Activated naive CD4-positive, alpha-beta T cell treated with anti-CD3 and anti-CD28 coated beads, Interleukin-2, amount 50 U/mL, for 72 hours (primary cell): ENCODE measurements at regions not wholly inside any gene's neighbourhood (a gene's known extent, or its start where the extent isn't known, plus 50 kb on each side); places are given as distances from the start of the nearest gene placed in this dataset.

ENCODE experiments used
- ATAC-seq, 2 donors: fragments of 150-1000 bp; cut with Tn5 transposase; 2 replicates each; pipeline ENCODE4 v1.10.0; 2021; ENCODE audit warnings: mild to moderate bottlenecking in 2 of 2, moderate library complexity in 2 of 2
- DNase-seq, 2 donors: peaks; one replicate each; pipeline ENCODE4 v3.0.0; 2021 to 2022; ENCODE audit warnings: low spot score in 2 of 2
- H3K27ac Mint-ChIP-seq, 2 donors: one replicate each; pipeline ENCODE4 v1.8.0; 2022; ENCODE audit warnings: mild to moderate bottlenecking in 2 of 2, mixed read lengths in 2 of 2
- H3K36me3 Mint-ChIP-seq, 2 donors: one replicate each; pipeline ENCODE4 v1.8.0; 2022; ENCODE audit warnings: mixed read lengths in 2 of 2
- H3K9me3 Mint-ChIP-seq, 2 donors: one replicate each; pipeline ENCODE4 v1.8.0; 2022; ENCODE audit warnings: mixed read lengths in 2 of 2

DNA sequence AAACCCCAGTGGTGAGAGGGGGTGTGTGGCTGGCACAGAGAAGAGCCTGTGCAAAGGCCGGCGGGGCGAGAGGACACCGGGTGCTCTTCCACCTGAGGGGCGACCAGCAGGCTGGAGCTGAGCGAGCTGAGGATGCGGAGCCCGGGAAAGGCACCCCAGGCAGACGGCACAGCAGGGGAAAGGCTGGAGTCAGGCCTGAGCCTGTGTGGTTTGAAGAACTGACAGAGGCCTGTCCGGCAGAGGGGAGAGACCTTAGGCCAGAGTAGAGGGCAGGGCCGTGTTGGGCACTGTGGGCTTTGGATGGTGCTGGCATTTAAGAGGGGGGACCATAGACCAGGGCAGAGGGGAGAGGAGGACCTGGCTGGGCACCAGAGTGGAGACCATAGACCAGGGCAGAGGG, 149.8 kb downstream of the RTP5 start:
- no peak overlapping the region for H3K27ac Mint-ChIP-seq
- H3K36me3 Mint-ChIP-seq = peaks cover 1 to 15% of the 10 kb centered on the region in 2 donors
- no peak for ATAC-seq
- peak in 1 of 2 donors; percentile 26 for DNase-seq
- peaks cover 0 to 8% of the 10 kb centered on the region in 2 donors for H3K9me3 Mint-ChIP-seq

DNA sequence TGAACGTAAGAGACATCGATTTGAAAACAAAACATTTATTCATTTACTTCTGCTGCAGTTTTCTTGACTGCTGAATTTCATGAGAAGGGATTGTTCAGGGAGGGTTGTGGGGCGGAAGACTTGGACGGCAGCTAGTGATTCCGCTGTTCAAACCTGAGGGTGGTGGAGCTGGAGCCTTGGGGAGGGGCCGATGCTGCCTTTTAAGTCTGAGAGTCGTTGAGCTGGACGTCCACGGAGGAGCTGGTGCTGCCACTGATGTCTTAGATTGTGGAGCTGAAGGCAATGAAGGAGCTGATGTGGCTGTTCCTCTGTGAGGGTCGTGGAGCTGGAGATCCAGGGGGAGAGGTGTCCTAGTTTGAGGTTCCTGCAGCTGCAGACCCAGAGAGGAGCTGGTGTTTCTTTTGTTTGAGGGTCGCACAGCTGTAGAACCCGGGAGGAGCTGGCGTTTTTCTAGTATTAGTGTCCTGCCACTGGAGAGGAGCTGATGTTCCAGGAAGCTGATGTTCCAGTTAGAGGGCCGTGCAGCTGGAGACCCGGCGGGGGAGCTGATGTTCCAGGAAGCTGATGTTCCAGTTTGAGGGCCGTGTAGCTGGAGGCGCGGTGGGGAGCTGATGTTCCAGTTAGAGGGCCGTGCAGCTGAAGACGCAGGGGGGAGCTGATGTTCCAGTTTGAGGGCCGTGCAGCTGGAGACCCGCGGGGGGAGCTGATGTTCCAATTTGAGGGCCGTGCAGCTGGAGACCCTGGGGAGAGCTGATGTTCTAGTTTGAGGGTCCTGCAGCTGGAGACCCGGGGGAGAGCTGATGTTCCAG, 150.9 kb downstream of the RTP5 start:
- Mint-ChIP-seq H3K9me3 (peaks cover 0 to 14% of the 10 kb centered on the region in 2 donors), H3K36me3 (peaks cover 6 to 26% of the 10 kb centered on the region in 2 donors), H3K27ac (no peak overlapping the region)
- peak in 1 of 2 donors; percentile 25 for DNase-seq
- ATAC-seq = no peak

GRCh38 chr2:242022550-242023290, 153.2 kb downstream of the RTP5 start:
- H3K9me3 Mint-ChIP-seq = peaks cover 0 to 14% of the 10 kb centered on the region in 2 donors
- no peak overlapping the region for H3K27ac Mint-ChIP-seq
- no peak for DNase-seq
- ATAC-seq = no peak
- peaks cover 6 to 26% of the 10 kb centered on the region in 2 donors for H3K36me3 Mint-ChIP-seq

- Mint-ChIP-seq H3K9me3 (peaks cover 0 to 20% of the 10 kb centered on the region in 2 donors), H3K36me3 (peaks cover 6 to 26% of the 10 kb centered on the region in 2 donors), H3K27ac (peak overlapping the region in 1 of 2 donors; percentile 84)
- ATAC-seq (no peak), DNase-seq (no peak)
Observed at GRCh38 chr2:242024751-242025355, 155.3 kb downstream of the RTP5 start.

DNA sequence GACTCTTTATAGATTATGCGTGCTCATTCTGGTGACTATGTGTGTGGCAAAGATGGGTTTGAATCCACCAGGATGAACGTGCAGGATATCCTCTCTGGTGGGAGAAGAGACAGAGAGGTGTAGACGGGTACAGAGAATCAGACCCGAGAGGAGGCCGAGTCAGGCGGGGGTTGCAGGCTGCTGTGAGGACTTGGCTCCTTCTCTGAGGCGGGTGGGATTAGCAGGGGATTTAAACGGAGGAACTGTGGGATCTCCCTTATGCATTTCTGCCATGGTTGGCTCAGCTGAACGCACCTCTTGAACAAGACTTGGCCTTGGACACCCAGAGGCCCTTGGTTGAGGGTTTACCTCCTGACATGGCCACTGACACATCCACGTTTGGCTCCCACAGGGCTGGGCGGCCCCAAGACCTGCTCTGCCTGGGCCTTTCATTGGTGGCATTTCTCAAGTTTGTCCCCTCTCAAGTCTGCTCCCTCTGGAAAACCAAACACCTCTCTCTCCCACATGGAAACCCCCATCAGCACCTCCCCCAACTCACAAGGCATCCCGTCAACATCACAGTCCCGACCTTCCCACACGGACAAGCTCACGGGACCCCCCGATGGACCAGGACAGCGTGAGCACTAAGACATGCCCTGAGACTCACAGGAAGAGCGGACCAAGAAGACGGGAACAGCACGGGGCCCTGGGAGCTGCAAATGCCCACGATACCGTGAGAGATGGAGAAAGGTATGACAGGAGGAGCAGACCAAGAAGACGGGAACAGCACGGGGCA, 158.3 kb downstream of the RTP5 start:
- Mint-ChIP-seq H3K36me3 (peaks cover 6 to 16% of the 10 kb centered on the region in 2 donors), H3K9me3 (peaks cover 0 to 19% of the 10 kb centered on the region in 2 donors), H3K27ac (no peak overlapping the region)
- DNase-seq (peak in 1 of 2 donors; percentile 31), ATAC-seq (no peak)

DNA sequence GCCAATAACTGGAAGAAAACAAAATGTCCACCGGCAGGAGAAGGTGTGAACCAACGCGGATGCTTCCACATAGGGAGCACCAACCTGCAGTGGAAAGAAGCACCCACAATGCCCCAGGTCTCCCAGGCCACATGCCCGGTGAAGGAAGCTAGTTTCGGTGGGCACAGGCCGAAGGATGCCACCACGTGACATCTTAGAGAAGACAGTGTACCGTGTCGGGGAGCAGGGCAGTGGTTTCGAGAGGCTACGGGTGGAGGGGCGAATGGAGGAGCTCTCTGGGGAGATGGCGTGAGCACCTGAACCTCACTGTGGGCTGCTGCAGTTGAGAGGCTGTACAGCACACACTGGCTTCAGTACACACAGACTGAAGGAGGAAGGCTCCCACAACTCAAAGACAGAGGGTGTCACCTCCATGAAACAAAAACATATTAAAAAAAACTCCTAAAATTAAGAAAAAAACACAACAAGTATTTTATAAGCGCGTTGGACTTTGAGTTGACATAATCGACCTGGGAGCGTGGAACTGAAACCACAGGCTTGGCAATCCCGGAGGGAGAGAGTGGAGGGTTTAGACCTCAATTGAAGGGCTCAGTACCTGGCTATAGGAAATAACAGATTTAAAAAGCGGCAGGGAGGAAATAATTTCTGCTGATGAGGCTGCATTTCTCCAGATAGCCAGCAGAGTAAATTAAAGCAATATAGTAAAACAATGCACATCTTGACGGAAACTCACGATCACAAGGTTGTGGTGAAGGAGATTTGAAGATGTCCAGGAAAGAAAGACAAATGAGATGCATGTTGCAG, 160.1 kb downstream of the RTP5 start:
- no peak for ATAC-seq
- H3K36me3 Mint-ChIP-seq = peaks cover 2 to 8% of the 10 kb centered on the region in 2 donors

DNA sequence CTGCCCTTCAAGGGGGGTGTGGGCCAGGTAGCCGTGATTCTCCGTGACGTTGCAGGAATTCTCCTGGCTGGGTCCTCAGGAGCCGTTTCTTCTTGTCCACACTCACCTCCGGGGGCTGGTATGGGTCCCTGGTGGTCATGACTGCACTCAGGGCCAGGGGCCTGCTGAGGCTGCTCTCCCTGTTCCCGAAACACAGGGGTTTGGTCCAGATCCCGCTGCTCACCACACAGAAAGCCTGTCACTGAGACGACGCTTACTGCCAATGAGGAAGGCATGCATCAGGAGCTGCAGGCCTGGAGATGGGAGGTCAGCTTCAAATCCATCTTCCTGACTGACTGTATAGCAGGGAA, 160.7 kb downstream of the RTP5 start:
- H3K27ac Mint-ChIP-seq = no peak overlapping the region
- peaks cover 0 to 6% of the 10 kb centered on the region in 2 donors for H3K9me3 Mint-ChIP-seq
- DNase-seq = no peak
- no peak for ATAC-seq
- peaks cover 0 to 2% of the 10 kb centered on the region in 2 donors for H3K36me3 Mint-ChIP-seq

More for the DNA sequence above, 160.1 kb downstream of the RTP5 start:
- Mint-ChIP-seq H3K27ac (no peak overlapping the region), H3K9me3 (peaks cover 0 to 9% of the 10 kb centered on the region in 2 donors)
- DNase-seq = no peak

GRCh38 chr2:242030858-242031257, 161.3 kb downstream of the RTP5 start:
- DNase-seq (no peak), ATAC-seq (no peak)
- H3K36me3 Mint-ChIP-seq = no peaks in the 10 kb centered on the region
- H3K9me3 Mint-ChIP-seq = peaks cover 0 to 6% of the 10 kb centered on the region in 2 donors
- H3K27ac Mint-ChIP-seq = peak overlapping the region in 1 of 2 donors; percentile 52

- Mint-ChIP-seq H3K36me3 (no peaks in the 10 kb centered on the region), H3K9me3 (peaks cover 0 to 6% of the 10 kb centered on the region in 2 donors), H3K27ac (no peak overlapping the region)
- DNase-seq = peak in 1 of 2 donors; percentile 31
- ATAC-seq = peak; percentile 89 to 92
Observed at GRCh38 chr2:242031481-242032019, 162.0 kb downstream of the RTP5 start.

DNA sequence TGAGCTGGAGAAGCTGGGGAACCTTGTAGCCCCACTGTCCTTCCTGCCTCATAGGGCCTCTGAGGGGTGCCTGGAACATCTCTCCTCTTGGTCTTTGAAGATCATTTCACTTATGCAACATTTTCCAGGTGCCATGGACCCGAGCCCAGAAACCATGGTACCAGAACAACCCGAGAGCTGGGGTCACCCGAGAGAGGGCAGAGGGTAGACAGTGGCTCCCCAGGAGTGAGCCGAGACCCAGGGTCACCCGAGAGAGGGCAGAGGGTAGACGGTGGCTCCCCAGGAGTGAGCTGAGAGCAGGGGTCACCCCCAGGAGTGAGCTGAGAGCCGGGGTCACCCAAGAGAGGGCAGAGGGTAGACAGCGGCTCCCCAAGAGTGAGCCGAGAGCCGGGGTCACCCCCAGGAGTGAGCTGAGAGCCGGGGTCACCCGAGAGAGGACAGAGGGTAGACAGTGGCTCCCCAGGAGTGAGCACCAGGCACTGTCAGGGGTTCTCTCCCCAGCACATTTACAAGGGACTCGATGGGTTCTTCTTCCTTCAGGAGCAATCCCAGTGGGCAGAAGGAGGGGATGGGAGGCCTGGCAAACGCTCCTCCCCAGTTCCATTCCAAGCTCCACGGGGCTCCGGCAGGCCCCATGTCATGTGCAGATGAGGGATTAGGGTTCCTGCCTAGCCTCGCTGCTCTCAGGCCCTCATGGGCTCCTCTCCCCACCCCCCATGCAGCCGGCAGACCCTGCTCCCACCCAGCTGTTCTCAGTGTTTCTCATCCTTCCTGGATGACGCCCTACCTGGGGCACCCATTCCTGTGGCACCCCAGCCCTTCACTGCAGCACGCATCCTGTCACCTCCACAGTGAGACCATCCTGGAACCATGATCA, 163.5 kb downstream of the RTP5 start:
- H3K36me3 Mint-ChIP-seq = no peaks in the 10 kb centered on the region
- no peak overlapping the region for H3K27ac Mint-ChIP-seq
- peaks cover 0 to 6% of the 10 kb centered on the region in 2 donors for H3K9me3 Mint-ChIP-seq
- DNase-seq = no peak
- no peak for ATAC-seq

DNA sequence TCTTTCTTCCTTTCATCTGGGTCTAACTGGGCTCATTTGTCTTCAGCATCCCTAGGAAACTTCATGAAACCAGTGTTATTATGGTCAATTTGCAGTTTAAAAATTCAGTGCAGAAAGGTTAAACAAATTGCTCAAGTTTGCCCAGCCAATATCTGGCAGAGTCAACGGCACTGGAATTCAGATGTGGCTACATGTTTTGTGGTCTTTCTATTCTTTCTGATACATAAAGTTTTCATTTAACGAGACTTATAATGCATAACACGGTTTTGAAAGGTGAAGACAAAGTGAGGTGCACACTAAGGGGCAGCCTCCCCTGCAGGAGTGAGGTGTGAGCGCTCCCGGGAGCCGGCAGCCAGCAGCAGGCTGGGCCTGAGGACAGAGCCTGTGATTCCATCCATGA, 164.6 kb downstream of the RTP5 start:
- ATAC-seq = no peak
- no peaks in the 10 kb centered on the region for H3K36me3 Mint-ChIP-seq
- H3K9me3 Mint-ChIP-seq = no peaks in the 10 kb centered on the region
- DNase-seq = no peak
- no peak overlapping the region for H3K27ac Mint-ChIP-seq

- Mint-ChIP-seq H3K9me3 (no peaks in the 10 kb centered on the region), H3K27ac (peak overlapping the region in 1 of 2 donors; percentile 4), H3K36me3 (no peaks in the 10 kb centered on the region)
- DNase-seq (no peak), ATAC-seq (no peak)
Observed at GRCh38 chr2:242034996-242035814, 165.7 kb downstream of the RTP5 start.

- ATAC-seq = no peak
- H3K36me3 Mint-ChIP-seq = no peaks in the 10 kb centered on the region
- no peak for DNase-seq
- H3K9me3 Mint-ChIP-seq = no peaks in the 10 kb centered on the region
- no peak overlapping the region for H3K27ac Mint-ChIP-seq
Observed at GRCh38 chr2:242035858-242036652, 166.5 kb downstream of the RTP5 start.

- Mint-ChIP-seq H3K9me3 (no peaks in the 10 kb centered on the region), H3K27ac (no peak overlapping the region), H3K36me3 (no peaks in the 10 kb centered on the region)
- no peak for ATAC-seq
- no peak for DNase-seq
Observed at GRCh38 chr2:242036653-242036950, 167.1 kb downstream of the RTP5 start.
